Colon (tissue), 2 donors: ENCODE measurements at regions not wholly inside any gene's neighbourhood (a gene's known extent, or its start where the extent isn't known, plus 50 kb on each side); places are given as distances from the start of the nearest gene placed in this dataset.

Source experiments
- FAIRE-seq: peaks from 2 replicates; lab custom pipeline; 2012; peaks lifted over from hg19 to GRCh38; lab: Jason Lieb, UNC
- donor health status: control.
- donor health status: control.

DNA sequence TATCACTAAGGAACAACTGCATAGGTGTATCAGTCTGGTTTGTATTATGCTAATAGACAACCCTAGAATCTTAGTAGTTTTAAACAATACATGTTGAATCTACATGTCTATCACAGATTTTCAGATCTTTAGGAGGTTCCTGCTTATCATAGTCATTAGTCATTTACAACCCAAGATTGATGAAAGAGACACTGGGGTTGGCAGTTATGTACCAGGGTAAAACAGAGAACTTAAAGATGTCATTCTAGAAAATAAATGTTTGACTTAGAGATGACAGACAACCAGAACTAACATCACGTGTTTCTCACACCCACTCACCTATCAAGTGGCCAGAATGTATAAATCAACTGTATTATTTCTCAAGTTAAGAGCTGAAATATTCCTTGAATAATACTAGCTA lies 181.9 kb downstream of the PABPC4L start:
- no peak for FAIRE-seq

DNA sequence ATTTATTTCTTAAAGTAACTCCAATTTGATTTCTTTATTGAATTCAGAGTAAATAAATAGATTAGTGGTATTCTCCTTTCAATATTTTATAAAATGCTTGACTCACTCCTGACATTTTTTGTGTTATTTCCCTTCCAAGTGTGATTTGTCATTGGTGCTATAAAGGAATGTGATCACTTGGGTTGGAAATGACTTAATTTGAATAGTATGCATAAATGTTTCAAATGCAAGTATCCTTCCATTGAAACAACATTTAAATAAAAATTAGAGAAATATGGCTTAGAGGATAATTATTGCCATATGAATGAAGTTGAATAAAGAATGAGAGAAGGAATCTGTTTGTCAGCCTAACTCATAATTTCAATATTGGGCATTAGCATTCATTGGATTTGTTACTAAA lies 182.7 kb downstream of the PABPC4L start:
- FAIRE-seq: no peak

- no peak for FAIRE-seq
Observed at GRCh38 chr4:134001057-134001456, 200.5 kb downstream of the PABPC4L start.

DNA sequence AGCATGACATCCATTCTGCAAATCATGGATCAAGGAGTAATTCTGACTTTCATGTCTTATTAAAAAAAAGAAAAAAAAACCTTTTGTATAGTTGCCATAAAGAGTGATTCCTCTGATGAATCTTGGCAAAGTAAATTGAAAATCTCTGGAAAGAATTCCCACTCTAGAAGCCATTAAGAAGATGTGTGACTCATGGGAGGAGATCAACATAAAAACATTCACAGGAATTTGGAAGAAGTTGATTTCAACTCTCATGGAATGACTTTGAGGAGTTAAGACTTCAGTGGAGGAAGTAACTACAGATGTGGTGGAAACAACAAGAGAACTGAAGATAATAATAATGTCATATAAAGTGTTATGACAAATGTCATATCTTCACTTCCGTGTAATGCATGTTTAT lies 204.2 kb downstream of the PABPC4L start:
- no peak for FAIRE-seq

DNA sequence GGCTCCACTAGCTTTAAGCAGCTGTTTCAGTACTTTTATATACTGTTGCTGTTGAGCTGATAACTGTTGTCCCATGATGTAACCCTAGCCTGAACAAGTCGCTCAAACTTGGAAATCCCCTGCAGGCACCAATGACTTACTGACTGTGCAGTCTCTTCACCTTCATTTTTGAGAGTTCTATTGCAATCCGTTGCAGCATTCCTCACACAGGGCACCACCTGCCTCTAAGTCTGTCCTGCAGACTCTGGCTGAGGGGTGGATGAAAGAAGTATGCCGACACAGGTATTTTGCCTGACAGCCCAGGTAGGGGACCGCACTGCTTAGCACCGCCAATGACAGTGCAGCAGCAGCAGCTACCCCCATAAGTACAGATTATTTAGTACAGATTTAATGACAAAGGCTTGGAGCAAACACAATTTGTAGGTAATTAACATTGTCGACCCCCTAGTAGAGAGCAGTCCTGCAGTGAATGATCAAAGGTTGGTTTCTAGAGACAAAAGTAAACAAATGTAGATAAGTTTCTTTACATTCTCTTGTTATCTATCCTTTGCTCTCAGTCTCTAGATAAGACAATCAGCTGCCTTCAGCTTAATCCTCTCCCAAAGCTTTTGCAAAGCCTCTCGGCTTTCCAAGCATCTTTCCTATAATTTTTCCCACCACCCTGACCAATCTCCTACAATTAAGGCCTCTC lies 205.0 kb downstream of the PABPC4L start:
- no peak for FAIRE-seq

DNA sequence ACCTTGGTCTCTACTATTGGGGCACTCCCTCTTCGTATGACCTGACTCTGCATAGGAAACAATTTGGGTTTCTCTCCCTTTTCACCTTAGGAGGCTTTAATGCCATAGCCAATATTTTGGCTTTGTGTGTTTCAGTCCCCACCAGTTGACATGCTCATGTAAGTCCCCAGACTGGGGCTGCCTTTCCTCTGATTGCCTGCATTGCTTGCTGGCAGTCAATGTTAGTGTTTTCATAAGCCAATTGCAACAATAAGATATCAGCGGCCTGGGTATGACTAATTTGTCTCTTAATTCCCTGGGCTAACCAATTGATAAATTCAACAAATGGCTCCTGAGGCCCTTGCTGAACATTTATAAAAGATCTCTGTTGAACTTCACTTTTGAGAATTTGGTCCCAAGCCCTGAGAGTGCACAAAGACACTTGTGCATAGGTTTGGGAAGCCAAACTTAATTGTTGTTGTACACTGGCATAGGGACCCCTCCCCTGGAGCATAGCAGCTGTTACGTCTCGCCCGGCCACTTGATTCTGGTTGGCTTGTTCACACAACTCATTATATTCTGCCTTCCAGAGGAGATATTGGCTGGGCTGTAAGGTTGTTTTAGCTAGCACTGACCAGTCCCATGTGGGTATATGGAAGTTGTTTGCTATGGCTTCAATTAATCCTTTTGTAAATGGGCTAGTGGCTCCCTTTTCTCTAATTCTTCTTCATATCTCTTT lies 206.2 kb downstream of the PABPC4L start:
- FAIRE-seq: no peak

DNA sequence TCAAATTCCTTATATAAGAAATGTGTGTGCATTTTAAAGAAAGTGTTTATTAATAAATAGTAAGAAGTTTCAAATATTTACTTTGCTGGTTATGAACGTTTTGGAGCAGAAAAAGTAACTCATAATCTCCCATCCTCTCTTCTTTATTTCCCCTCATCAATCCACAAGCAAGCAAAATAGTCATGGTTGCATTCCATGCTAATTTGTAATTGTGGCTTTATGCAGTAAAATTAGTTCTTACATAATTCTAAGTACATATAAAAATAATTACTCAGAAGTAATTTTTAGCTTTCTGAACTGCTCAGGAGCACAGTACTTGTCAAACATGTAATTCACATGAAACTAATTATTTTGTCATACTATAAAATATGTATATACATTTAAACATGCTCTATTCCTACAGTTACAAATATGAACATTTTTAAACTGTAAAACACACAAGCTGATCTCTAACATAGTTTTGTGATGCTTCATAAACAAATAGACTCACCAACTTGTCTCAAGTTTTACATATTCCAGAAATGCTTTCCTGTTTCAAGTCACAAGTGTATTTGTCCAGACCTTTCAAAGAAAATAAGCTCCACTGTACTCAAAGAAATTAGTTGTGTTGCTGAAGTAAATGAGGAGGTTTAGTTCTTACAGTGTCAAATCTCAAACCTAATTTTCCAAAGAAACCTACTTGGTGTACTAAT lies 218.9 kb downstream of the PABPC4L start:
- FAIRE-seq: no peak

DNA sequence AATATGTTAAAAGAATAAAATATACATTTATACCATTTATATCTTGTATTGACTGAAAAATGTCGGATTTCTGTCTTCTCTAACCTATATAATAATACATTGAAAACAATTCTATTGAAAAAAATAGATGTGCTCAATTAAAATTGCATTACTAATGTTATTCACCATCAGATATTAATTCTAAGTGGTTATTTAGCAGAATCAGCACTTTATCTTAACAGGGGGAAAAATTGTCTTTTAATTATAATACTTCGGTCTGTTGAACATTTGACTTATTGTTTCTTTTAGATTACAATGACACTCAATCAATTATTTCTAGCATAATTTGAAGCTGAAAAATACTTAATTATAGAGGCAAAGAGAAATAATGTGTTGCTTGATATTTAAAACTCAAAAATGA lies 220.3 kb downstream of the PABPC4L start:
- no peak for FAIRE-seq

GRCh38 chr4:133972586-133972985 lies 229.0 kb downstream of the PABPC4L start:
- FAIRE-seq: no peak

GRCh38 chr4:133969202-133969848 lies 232.3 kb downstream of the PABPC4L start:
- FAIRE-seq: no peak

GRCh38 chr4:133968174-133968573 lies 233.4 kb downstream of the PABPC4L start:
- FAIRE-seq: no peak

- no peak for FAIRE-seq
Observed at GRCh38 chr4:133960975-133961374, 240.6 kb downstream of the PABPC4L start.

GRCh38 chr4:133943081-133943480 lies 258.5 kb downstream of the PABPC4L start:
- FAIRE-seq: no peak

DNA sequence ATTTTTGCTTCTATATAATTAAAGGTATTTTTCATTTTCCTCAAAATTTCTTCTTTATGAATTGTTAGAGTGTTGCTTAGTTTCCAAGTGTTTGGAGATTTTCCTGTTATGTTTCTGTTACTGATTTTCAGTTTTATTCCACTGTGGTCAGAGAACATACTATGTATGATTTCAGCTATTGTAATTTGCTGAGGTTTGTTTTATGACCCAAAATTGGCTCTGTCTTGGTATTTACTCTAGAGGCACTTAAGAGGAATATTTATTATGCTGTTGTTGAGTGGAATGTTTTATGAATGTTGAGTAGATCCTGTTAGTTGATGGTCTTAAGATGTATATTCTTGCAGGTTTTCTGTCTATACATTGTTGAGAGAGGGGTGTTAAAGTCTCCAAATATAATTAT lies 263.5 kb downstream of the PABPC4L start:
- FAIRE-seq: no peak

- no peak for FAIRE-seq
Observed at GRCh38 chr4:133929531-133930239, 271.9 kb downstream of the PABPC4L start.

DNA sequence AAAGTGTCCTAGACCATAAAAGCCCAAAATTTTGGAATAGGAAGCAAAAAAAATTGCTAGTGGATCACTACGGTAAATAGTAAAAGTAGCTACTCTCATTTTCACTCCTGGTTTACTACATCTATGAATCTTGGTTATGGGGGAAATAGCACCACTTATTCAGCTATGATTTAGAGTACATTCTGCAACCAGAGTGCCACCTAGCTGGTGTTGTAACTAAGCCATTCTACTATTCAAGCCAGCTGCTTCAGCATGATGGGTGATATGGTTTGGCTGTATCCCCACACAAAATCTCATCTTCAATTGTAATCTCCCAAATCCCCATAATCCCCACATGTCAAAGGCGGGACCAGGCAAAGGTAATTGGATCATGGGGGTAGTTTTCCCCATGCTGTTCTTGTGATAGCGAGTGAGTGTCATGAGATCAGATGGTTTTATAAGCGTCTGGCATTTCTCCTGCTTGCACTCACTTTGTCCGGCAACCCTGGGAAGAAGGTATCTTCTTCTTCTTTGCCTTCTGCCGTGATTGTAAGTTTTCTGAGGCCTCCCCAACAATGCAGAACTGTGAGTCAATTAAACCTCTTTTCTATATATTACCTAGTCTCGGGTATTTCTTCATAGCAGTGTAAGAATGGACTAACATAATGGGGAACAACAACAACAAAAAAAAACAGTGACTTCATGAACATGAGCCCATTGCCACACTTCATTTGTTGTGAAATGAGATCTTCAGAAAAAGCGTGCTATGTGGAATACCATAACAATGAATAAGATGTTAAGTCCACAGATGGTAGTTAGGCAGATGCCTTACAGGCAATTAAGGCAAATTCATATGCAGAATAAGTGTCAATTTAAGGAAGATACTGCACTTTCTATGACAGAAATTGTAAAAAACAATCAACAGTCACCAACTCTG lies 280.1 kb downstream of the PABPC4L start:
- no peak for FAIRE-seq

- no peak for FAIRE-seq
Observed at GRCh38 chr4:133920236-133920635, 281.4 kb downstream of the PABPC4L start.

- FAIRE-seq: no peak
Observed at GRCh38 chr4:133910165-133910564, 291.4 kb downstream of the PABPC4L start.

DNA sequence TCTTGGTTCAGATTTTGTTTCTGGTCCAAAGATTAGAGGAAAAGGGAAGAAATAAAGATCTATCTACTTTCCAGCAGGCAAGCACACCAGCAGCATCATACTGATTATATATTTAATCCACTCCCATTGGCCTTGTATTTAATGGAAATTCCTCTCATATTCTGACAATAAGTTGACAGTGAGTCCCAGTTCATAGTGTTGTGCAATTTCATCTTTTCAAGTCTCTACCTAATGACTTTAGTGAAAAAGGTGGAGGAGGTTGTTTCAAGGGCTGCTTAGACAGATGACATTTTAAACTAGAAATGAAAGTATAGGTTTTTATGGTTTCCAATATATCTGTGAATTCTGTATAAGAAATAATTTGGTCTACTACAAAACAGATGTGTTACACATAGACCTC lies 298.6 kb downstream of the PABPC4L start:
- no peak for FAIRE-seq

GRCh38 chr4:133891011-133891410 lies 310.6 kb downstream of the PABPC4L start:
- no peak for FAIRE-seq

GRCh38 chr4:133887723-133888122 lies 313.9 kb downstream of the PABPC4L start:
- FAIRE-seq: no peak
